ENCODE measurements at regions not wholly inside any gene's neighbourhood (a gene's known extent, or its start where the extent isn't known, plus 50 kb on each side); places are given as distances from the start of the nearest gene placed in this dataset.

GRCh38 chr17:79552824-79553223 lies 58.0 kb downstream of the RBFOX3 start:
- Histone ChIP-seq H3K79me1 (ENCODE audit: insufficient read depth, low read depth, low read length, poor library complexity, severe bottlenecking) (no peaks in the 10 kb centered on the region), H3K23me2 (ENCODE audit: insufficient read length, low read depth, low read length, poor library complexity, severe bottlenecking) (no peaks in the 10 kb centered on the region), H3K56ac (ENCODE audit: insufficient read length, low read depth, low read length) (no peak overlapping the region), H2BK15ac (ENCODE audit: low read depth, low read length) (no peak overlapping the region), H3K9ac (ENCODE audit: extremely low read depth, insufficient read length, low read length) (no peak overlapping the region), H3K27me3 (ENCODE audit: insufficient read depth, low read length) (no peaks in the 10 kb centered on the region), H3K18ac (ENCODE audit: insufficient read length, low read depth, low read length) (no peak overlapping the region), H4K20me1 (ENCODE audit: control insufficient read depth, insufficient read depth, insufficient read length) (peaks cover 4% of the 10 kb centered on the region), H2AFZ (ENCODE audit: low read length) (no peak overlapping the region), H3K27ac (ENCODE audit: insufficient read length, low read depth, low read length) (no peak overlapping the region), H4K5ac (ENCODE audit: insufficient read length, low read depth, low read length) (no peak overlapping the region), H4K8ac (replicated peaks; ENCODE audit: insufficient read length, low read depth, low read length) (no peak overlapping the region), H2BK5ac (ENCODE audit: insufficient read length, low read length) (no peak overlapping the region), H2BK120ac (ENCODE audit: low read depth, low read length, poor library complexity, severe bottlenecking) (no peak overlapping the region), H3K4me2 (ENCODE audit: insufficient read depth, insufficient read length, low read length) (no peak overlapping the region), H3K9me3 (ENCODE audit: control insufficient read depth, low read depth, low read length) (no peaks in the 10 kb centered on the region), H3T11ph (ENCODE audit: low read length) (no peak overlapping the region), H4K91ac (ENCODE audit: insufficient read length, low read depth, low read length) (no peak overlapping the region), H2AK5ac (ENCODE audit: insufficient read length, low read length) (no peak overlapping the region), H3K4ac (ENCODE audit: low read depth, low read length) (no peak overlapping the region), H3K14ac (ENCODE audit: insufficient read depth, low read length) (no peak overlapping the region), H3K23ac (ENCODE audit: insufficient read length, low read depth, low read length) (no peak overlapping the region), H3K4me1 (ENCODE audit: insufficient read depth, low read length) (peaks cover 8% of the 10 kb centered on the region; the same call in 1 of the 2 replicates), H2BK12ac (ENCODE audit: insufficient read length, low read depth, low read length) (no peak overlapping the region), H3K79me2 (ENCODE audit: insufficient read depth, low read length) (no peaks in the 10 kb centered on the region), H2BK20ac (ENCODE audit: low read depth, low read length, poor library complexity, severe bottlenecking) (no peak overlapping the region)
- H3K4me1 Mint-ChIP-seq: peaks cover 16 to 18% of the 10 kb centered on the region in 2 experiments
- no peak overlapping the region for H3K4me3 Mint-ChIP-seq
- H3K27me3 Mint-ChIP-seq (ENCODE audit: low read depth): peaks cover 4% of the 10 kb centered on the region; the same call in 1 of the 2 replicates
- no CpG with 5 or more reads among the region's 1 CpG for WGBS (ENCODE audit: extremely low coverage, insufficient read length, low lambda C conversion rate)
- no peak for DNase-seq
- H3K9me3 Mint-ChIP-seq: peaks cover 5 to 14% of the 10 kb centered on the region in 2 experiments; a peak in 4 of 5 replicates
- TF ChIP-seq, protein P1, sequence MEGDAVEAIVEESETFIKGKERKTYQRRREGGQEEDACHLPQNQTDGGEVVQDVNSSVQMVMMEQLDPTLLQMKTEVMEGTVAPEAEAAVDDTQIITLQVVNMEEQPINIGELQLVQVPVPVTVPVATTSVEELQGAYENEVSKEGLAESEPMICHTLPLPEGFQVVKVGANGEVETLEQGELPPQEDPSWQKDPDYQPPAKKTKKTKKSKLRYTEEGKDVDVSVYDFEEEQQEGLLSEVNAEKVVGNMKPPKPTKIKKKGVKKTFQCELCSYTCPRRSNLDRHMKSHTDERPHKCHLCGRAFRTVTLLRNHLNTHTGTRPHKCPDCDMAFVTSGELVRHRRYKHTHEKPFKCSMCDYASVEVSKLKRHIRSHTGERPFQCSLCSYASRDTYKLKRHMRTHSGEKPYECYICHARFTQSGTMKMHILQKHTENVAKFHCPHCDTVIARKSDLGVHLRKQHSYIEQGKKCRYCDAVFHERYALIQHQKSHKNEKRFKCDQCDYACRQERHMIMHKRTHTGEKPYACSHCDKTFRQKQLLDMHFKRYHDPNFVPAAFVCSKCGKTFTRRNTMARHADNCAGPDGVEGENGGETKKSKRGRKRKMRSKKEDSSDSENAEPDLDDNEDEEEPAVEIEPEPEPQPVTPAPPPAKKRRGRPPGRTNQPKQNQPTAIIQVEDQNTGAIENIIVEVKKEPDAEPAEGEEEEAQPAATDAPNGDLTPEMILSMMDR (conservative IDR thresholded peaks at IDR 0.05): no peak
- peaks cover 0 to 7% (median 5%) of the 10 kb centered on the region in 3 experiments; a peak in 4 of 7 replicates for H3K36me3 Mint-ChIP-seq (ENCODE audit: insufficient read depth in 1 of 3, low read depth in 3 of 3)
- H3K27ac Mint-ChIP-seq: no peak overlapping the region

Data from H9 (cell line).